Right forelimb (tissue), 1 donor: ENCODE measurements at regions not wholly inside any gene's neighbourhood (a gene's known extent, or its start where the extent isn't known, plus 50 kb on each side); places are given as distances from the start of the nearest gene placed in this dataset.

Experiments
- DNase-seq: peaks from one replicate; pipeline ENCODE4 v3.0.0-alpha.2; 2018

GRCh38 chr2:183214680-183215079, 90.4 kb downstream of the NUP35 start:
- DNase-seq: no peak

- no peak for DNase-seq
These were observed 91.7 kb downstream of the NUP35 start for GRCh38 chr2:183215917-183216316.

GRCh38 chr2:183219888-183220287, 95.6 kb downstream of the NUP35 start:
- DNase-seq: no peak

GRCh38 chr2:183222751-183223150, 98.5 kb downstream of the NUP35 start:
- no peak for DNase-seq

GRCh38 chr2:183224948-183225347, 100.7 kb downstream of the NUP35 start:
- no peak for DNase-seq

GRCh38 chr2:183227176-183227575, 102.9 kb downstream of the NUP35 start:
- DNase-seq: no peak

GRCh38 chr2:183229386-183229785, 105.1 kb downstream of the NUP35 start:
- no peak for DNase-seq

- DNase-seq: no peak
These were observed 108.1 kb downstream of the NUP35 start for GRCh38 chr2:183232161-183232865.

- no peak for DNase-seq
These were observed 118.7 kb downstream of the NUP35 start for GRCh38 chr2:183242937-183243336.

- no peak for DNase-seq
These were observed 119.5 kb downstream of the NUP35 start for GRCh38 chr2:183243758-183244157.

GRCh38 chr2:183244300-183244844, 120.1 kb downstream of the NUP35 start:
- DNase-seq: no peak

GRCh38 chr2:183248866-183249567, 124.8 kb downstream of the NUP35 start:
- no peak for DNase-seq

- DNase-seq: no peak
These were observed 125.8 kb downstream of the NUP35 start for GRCh38 chr2:183250061-183250460.

GRCh38 chr2:183250472-183250871, 126.2 kb downstream of the NUP35 start:
- no peak for DNase-seq

GRCh38 chr2:183253441-183254130, 129.3 kb downstream of the NUP35 start:
- no peak for DNase-seq

- no peak for DNase-seq
These were observed 131.2 kb downstream of the NUP35 start for GRCh38 chr2:183255411-183255810.

- no peak for DNase-seq
These were observed 135.7 kb downstream of the NUP35 start for GRCh38 chr2:183259921-183260320.

- DNase-seq: no peak
These were observed 136.3 kb downstream of the NUP35 start for GRCh38 chr2:183260527-183260926.

- DNase-seq: no peak
These were observed 140.8 kb downstream of the NUP35 start for GRCh38 chr2:183264890-183265535.

GRCh38 chr2:183267148-183267827, 143.0 kb downstream of the NUP35 start:
- no peak for DNase-seq

- DNase-seq: no peak
These were observed 145.7 kb downstream of the NUP35 start for GRCh38 chr2:183269956-183270355.

- DNase-seq: no peak
These were observed 159.0 kb downstream of the NUP35 start for GRCh38 chr2:183283209-183283608.

GRCh38 chr2:183284606-183285005, 160.4 kb downstream of the NUP35 start:
- DNase-seq: no peak
